ENCODE measurements at regions not wholly inside any gene's neighbourhood (a gene's known extent, or its start where the extent isn't known, plus 50 kb on each side); places are given as distances from the start of the nearest gene placed in this dataset.
"Not testable (repeated sequence)": the region's sequence is repeated elsewhere in the genome, so short reads cannot be mapped to it uniquely, and the experiment has no call there.

DNA sequence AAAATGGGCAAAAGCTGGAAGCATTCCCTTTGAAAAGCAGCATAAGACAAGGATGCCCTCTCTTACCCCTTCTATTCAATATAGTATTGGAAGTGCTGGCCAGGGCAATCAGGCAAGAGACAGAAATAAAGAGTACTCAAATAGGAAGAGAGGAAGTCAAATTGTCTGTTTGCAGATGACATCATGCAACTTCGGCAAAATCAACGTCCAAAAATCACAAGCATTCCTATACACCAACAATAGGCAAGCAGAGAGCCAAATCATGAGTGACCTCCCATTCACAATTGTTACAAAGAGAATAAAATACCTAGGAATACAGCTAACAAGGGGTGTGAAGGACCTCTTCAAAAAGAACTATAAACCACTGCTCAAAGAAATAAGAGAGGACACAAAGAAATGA, 192.0 kb upstream of the FBN2 start:
- not testable (repeated sequence) for DNase-seq (ENCODE audit: low read depth)

DNA sequence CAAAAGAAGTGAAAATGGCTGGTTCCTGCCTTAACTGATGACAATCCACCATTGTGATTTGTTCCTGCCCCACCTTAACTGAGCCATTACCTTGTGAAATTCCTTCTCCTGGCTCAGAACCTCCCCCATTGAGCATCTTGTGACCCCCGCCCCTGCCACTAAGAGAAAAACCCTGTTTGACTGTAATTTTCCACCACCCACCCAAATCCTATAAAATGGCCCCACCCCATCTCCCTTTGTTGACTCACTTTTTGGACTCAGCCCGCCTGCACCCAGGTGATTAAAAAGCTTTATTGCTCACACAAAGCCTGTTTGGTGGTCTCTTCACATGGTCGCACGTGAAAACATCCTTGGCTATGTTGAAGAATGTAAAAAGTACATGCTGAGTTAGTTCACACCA, 197.6 kb upstream of the FBN2 start:
- not testable (repeated sequence) for DNase-seq (ENCODE audit: low read depth)

DNA sequence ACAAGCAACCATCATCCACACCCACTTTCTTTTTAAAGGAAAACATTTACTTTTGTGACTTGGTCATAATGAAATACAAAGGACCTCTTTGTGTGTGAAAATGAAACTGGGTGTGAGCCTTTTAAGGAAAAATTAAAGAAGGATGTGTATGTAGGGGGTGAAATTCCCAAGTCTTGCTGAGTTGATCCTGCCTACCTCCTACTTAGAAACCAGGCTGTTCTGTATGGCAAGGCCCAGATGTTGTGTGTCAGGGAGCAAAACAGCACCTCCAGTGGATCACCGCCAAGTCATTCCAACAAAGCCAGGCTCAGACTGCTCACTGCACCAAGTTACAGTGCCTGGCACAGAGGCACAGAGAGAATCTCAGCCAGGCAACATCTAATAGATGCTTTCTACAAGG, 198.5 kb upstream of the FBN2 start:
- DNase-seq (ENCODE audit: low read depth), result no peak

DNA sequence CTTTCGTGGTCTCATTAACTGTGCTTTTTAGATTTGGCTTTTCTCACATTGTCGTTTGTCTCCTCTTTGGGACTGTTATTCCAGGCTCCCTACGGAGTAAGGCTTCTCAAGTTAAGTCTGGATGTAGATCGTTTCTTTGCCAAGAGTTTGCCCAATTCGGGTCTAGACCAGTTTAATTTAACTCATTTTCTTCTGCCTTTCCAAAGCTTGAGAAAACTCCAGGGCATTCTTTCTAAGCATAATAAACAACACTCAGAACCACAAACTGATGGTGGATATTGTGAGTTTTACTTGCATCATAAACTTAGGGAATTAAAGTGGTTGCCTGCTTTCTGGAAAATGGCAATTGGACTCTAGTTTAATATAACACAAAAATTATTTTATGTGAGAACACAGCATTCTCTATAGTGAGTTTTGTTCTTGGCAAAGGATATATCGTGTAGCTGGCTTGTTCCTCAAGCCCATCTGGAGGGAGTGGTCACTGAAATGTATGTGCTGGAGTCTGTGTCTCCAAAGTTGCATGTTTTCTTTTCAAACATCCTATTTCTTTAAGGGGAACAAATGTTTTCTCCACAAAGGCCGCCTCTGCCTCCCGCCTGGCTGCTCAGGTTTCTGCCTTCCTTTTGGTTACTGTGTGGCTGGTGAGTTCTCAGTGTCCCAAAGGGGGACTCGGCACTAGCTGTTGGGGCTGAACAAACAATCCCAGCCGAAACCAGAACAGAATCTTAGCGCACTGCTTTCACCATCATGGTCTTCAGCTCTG, 211.3 kb upstream of the FBN2 start:
- no peak for DNase-seq (ENCODE audit: low read depth)

DNA sequence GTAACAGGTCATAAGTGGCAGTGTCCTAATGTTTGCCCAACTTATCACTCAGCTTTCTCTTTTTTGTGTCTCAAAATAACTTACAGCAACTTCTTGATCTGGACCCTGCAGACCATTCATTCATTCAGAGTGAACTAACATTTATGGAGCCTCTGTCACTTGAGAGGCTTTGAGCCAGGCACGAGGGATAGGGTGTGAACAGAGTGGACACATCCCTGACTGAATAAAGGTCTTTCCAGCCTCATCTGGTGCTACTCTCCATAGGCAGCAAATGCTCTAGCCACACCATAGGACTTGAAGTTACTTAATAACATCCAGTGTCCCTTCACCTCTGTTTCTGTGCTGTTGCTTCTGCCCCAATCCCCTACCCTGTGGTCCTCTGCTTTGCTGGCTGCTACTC, 212.1 kb upstream of the FBN2 start:
- no peak for DNase-seq (ENCODE audit: low read depth)

DNA sequence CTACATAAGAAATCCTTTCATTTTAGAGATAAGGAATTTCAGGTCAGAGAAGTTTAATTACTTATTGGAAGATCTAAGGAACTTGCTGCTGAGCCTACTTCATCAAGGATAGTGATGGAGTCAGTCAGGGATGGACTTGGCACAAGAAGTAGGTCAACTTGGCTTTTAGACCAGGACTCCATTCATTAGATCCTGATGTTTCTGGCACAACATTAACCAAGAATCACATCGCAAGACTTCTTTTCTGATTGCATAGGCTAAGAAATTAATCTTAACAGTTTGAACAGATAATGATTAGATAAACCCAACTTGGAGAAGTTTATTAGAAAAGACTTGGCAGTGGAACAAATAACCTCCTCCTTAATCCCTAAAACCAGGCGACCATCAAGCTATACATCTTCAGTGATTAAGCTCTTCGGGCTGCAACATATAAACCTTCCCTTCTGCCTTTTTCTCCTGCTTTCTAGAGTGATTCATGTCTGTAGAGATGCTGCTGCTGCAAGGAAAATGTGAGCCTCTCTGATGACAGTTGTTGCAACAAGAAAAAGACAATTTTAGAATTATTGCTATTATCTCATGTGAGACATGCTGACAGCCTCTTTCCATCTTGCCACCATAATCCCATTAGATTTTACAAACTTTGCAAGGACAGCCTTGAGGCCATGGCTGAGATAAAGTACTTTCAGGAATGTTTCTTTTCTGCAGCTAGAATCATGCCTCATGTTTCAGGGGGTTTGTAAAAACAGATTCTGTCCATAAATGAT, 207.9 kb upstream of the SLC27A6 start:
- no peak for DNase-seq (ENCODE audit: low read depth)

DNA sequence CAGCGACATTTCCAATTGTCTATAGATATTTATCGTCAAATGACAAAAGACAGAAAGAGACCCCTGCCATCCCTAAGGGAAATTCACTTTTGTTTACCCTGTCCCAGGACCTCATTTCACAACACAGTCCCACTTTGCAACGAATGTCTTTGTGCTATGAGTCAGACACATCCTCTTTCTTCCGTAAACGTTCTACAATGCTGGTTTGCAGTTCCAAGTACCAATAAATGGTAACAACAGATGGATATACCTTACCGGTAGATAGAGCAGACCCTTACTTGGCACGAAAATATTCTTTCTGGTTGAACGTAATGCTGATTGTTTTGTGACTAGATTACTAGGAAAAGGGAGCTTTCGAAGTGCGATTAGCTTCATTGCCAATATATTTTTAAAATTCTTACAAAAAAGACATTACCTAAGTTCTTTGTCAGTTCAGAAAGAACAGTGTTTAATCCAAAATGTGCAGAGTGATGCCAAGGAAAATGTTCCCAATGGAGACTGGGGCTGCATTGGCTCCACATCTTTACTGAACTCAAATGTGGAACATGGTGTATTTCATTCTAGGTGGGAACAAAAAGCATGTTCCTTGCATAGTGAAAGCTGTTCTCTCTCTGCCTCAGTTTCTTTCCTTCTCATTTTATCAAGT, 202.5 kb upstream of the SLC27A6 start:
- DNase-seq (ENCODE audit: low read depth), result no peak

DNA sequence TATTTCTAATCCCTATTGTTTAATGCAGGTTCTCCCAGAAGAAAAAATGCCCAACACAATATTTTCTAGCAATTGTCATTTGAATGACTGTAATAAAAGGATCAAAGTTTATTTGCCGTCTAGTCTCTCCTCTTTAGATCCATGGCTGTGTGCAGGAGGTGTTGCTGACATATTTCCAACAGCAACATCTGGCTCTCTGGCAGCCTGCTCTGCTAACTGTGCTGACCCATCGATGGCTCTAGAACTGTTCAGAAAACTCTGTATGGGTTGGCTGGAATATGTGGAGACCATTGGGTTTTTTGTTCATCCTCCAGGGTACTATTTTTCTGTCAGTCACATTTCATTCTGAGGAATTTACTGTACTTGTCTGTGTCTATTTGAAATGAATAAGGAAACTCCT, 202.0 kb upstream of the SLC27A6 start:
- no peak for DNase-seq (ENCODE audit: low read depth)

DNA sequence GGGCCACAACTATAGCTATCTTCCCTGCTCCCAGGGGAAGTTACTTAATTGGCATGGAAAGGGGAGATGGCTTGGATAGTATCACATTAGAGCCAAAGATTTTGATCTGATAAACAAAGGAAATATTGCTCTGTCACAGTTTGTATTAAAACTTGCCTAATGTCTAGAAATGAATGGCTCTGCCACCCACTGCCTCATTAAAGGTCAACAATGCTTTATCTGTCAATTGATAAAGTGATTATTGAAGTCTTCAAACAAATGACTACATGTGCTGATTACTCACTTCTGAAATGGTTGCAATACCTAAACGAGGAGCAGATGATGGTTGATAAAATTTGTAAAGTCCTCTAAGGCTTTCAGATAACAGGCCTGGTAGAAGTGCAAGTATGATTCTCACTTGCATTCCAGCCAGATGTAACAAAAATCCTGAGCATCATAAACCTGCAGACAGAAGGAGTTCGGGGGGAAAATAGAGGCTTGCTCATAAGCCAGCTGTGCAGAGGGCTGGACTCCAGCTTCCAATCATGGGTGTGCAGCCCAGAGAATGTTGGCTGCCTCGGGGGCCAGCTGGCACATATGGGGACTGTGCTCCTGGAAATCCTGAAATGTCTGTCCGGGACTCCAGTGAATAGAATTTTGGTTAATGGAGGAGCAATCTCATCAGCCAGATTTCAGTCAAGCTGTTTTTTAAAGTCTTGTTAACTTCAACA, 200.5 kb upstream of the SLC27A6 start:
- no peak for DNase-seq (ENCODE audit: low read depth)

DNA sequence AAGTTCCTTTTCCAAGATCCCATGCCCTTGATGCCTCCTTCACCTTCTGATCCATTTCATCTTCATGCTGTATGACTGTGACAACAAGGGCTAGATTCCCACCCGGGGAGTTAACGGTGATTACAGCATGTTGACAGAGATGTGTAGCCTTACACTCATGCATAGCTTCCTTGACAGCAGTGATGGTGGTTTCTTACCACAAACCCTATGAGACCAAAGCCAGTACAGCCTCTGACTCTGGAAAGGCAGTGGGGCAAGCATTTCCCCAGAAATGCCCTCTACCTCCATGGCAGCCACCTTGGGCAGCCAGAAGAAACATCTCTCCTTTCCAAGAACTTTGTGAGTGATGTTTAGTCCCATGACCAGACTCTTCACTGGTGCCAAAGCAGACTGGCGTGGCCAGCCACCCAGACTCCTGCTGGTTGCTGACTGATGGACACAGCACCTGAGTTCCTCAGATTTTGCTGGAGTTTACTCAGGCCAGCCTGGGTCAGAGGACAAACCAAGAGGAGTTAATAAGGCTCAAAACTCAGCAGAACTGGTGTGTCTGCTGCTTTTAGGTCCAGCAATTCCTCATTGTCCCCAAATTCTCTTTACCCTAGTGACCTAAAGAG, 199.7 kb upstream of the SLC27A6 start:
- no peak for DNase-seq (ENCODE audit: low read depth)

DNA sequence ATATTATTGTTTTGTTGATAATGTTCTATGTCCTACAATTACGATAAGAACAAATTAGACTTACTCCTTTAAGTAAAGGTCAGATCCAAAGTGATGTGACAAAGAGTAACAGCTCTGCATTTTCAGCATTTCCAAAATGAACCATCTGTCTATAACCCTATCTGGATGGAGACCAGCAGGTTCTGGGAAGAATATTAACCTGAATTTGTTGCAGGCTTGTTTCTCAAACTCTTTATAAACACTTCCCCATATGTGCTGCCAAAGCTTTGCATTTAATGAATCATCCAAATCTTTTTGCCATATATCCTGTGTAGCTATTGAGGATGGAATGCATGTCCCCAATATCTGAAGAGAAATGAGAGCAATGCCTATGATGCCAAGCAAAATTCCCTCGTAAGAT, 198.9 kb upstream of the SLC27A6 start:
- no peak for DNase-seq (ENCODE audit: low read depth)

DNA sequence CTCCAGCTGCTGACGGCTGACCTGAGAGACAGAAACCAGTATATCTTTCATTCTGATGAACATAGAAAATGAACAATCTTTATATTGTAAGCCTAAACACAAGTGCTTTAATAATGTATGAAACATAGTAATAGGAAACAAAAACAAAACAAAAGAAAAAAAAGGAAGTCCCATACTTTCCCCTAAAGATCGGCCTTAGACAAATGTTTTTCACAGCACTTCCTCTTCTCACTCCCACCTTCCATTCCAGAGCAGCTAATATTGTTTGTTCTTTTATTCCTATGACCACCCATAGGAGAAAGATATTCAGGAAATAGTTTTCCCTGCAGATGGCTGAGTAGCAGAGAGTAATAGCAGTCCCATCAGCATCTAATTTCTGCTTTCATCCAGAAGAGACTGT, 194.4 kb upstream of the SLC27A6 start:
- no peak for DNase-seq (ENCODE audit: low read depth)

DNA sequence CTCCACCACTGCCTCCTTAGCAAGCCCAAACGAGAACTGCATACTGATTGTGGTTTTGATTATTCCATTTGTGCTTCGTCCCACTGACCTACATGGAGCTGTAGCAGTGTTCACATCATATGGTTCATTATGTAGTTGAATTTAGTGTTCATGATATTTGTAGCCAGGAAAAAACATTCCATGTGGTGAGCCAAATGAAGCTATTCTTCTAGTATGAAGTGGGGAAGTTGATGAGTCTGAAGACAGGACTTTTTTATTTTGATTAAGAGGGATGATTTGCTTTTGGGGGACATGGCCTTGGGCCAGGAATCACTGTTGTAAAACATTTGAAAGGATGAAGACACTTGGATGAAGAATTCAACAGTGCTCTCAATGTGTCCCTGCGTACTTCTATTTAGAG, 192.9 kb upstream of the SLC27A6 start:
- no peak for DNase-seq (ENCODE audit: low read depth)

DNA sequence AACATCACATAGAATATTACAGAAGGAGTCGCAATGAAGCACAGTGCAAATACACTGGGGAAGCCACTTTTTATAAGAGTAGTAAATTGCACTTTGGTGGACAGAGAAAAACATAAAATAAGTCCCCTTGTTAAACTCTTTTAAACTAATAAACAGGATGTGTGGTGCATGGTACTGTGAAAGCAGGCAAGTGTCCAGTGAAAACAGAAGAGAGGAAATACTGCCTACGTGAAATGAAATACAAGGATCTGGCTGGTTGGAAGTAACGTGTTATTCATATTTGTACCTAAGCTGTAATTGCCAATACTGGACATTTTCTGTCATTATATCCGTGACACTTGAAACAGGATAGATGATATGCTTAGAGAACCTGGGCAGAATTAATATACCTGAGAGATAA, 191.9 kb upstream of the SLC27A6 start:
- no peak for DNase-seq (ENCODE audit: low read depth)

DNA sequence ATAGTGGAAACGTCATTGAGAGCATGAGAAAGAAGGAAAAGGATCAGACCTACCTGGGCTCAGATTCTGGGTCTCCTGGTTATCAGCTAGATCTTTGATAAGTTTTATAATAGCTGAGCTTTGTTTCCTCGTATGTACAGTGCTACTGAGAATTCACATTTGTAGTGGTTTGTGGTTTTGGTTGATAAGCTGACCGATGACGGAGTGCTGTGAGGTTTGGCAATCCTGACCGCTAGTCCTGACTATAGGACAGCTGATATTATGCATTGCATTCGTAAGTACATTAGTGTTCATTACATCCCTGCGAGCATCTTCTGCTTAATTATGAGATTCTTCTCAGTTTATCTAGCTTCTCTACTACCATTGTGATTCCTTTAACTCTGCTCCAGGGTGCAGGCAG, 190.7 kb upstream of the SLC27A6 start:
- no peak for DNase-seq (ENCODE audit: low read depth)

DNA sequence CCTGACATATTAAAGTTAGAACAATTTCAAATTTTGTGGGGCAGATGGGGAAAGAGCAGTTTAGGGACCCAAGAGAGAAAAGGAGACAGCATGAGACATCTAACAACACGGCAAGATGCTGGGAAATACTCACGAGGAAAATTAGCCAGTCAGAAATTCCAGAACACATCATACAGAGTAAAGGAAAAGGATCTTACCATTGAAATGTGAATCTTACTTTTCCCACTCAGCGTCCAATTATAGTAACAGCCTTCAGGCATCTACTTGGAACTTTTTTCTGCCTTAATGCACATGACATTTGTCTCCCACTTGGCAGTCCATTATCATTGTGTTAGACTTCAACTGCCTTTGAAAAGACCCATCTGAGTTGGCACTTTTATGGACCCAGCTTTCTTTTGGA, 189.7 kb upstream of the SLC27A6 start:
- DNase-seq (ENCODE audit: low read depth), result no peak

DNA sequence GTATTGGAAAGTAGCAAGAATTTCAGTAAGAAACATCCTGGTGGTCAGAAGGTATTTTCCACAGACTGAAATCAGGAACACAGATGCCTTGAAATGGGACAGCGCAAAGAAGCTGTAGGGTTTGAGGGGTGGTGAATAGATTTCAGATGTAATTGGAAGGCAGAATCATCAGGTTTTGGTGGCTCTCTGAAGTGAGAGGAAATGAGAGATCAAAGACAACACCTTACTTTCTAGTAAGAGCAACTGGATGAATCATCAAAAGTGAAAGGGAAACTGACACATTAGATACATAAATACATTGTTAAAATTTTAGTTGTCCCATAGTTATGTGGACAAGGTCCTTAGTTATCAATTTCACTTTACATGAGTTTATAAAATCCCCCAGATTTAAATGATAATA, 188.2 kb upstream of the SLC27A6 start:
- DNase-seq (ENCODE audit: low read depth), result no peak

DNA sequence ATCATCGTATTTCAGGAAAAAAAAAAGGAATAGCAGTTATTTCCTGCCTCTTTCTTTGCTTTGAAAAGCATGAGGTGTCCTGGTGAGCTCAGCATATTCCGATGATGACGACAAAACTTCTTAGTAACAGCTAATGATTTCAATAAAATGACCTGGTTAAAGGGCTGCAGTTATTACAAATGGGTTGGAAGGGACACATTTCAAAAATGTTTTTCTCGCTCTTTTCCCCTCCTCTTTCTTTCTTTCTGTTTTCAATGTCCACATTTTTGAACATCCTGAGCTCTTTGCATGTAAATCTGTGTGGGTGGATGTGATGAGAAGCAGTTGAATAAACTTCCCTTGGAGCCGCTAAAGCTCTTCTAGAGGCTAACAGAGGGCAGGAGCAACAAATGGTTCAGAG, 186.8 kb upstream of the SLC27A6 start:
- DNase-seq (ENCODE audit: low read depth), result no peak

DNA sequence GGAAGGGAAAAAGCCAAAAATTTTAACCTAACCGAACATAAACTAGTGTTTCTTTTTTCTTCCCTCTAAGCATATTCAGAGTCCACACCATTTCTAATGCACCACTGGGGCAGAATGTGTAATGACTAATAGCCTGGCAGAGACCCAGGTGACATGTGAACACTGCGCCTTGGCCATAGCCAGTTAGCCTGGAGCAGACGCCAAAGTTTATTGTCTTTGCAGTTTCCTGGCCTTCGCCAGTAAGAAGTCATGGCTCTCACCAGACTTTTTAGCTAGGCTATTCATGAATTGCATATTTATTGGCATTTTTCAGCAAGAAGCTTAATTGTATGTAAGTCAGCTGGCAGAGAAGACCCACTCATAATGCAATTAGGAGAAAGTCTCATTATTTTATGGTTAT, 182.8 kb upstream of the SLC27A6 start:
- DNase-seq (ENCODE audit: low read depth), result no peak

DNA sequence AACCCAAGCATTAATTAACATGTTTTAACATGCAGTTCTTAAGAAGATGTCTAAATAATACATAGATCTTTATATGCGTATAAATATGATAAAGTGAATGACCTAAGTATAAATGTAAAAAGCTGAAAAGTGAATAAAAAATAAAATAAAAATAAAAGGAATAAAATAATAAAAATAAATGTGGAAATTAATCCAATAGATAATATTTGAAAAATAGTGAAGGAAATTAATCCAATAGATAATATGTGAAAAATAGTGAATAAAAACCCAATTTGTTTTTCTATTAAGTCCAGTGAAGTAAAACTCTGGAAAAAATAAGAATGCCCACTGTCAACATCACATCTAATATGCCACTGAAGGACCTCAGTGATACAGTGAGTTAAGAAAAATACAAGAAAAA, 180.6 kb upstream of the SLC27A6 start:
- no peak for DNase-seq (ENCODE audit: low read depth)

DNA sequence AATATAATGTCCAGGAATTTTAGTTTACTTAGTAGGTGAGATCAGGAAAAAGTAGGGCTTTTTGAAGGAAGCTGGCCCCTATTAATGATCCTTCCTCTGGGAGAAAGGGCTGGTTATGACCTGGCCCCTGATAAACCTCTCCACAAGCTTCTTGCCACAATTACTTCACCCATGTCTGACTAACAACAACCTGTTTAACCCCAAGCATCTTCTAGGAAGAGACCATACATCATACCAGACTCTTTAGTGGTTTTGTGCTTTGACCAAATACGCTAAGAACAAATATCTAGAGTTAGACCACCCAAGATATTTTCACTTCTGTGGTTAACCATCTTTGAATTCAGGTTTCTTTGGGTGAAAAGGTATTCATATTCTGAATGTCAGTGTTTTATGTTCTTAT, 174.0 kb upstream of the SLC27A6 start:
- DNase-seq (ENCODE audit: low read depth), result no peak

DNA sequence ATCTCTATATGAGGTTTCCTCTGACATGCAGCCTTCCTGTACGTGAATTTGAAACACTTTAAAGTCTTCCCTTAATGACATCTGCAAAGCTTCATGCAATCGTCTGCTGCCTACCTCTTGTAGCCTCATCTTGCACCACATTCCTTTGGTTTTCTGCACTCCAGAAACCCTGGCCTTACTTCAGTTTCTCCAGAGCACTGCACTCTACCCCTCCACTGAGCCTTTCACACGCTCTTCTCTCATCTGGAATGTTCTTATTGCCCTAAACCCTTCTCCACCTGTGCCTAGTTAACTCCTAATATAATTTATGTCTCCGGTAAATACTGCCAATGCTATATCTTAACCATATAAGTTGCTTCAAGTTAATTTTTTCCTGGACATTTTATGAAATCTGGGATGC, 168.8 kb upstream of the SLC27A6 start:
- DNase-seq (ENCODE audit: low read depth), result no peak
